AG09309 (cell line): ENCODE measurements at regions not wholly inside any gene's neighbourhood (a gene's known extent, or its start where the extent isn't known, plus 50 kb on each side); places are given as distances from the start of the nearest gene placed in this dataset.

Experiments used
- DNase-seq: peaks from one replicate; pipeline ENCODE4 v3.0.0-alpha.2; 2010; ENCODE audit warnings: low read depth
- H3K4me3 ChIP-seq: 2 replicates; pipeline ENCODE4 v1.5.1; 2011; ENCODE audit warnings: mild to moderate bottlenecking, low read depth, low read length, moderate library complexity; ENCODE audit not compliant: control insufficient read depth
- TF ChIP-seq, protein P1 (sequence below): IDR thresholded peaks from 2 replicates; pipeline ENCODE4 v1.5.1; 2011; ENCODE audit warnings: mild to moderate bottlenecking, low read depth, low read length, inconsistent platforms; ENCODE audit not compliant: insufficient read depth, control insufficient read depth; ENCODE audit errors: missing control alignments

- DNase-seq = no peak
- TF ChIP-seq, protein P1, sequence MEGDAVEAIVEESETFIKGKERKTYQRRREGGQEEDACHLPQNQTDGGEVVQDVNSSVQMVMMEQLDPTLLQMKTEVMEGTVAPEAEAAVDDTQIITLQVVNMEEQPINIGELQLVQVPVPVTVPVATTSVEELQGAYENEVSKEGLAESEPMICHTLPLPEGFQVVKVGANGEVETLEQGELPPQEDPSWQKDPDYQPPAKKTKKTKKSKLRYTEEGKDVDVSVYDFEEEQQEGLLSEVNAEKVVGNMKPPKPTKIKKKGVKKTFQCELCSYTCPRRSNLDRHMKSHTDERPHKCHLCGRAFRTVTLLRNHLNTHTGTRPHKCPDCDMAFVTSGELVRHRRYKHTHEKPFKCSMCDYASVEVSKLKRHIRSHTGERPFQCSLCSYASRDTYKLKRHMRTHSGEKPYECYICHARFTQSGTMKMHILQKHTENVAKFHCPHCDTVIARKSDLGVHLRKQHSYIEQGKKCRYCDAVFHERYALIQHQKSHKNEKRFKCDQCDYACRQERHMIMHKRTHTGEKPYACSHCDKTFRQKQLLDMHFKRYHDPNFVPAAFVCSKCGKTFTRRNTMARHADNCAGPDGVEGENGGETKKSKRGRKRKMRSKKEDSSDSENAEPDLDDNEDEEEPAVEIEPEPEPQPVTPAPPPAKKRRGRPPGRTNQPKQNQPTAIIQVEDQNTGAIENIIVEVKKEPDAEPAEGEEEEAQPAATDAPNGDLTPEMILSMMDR = no peak
- no peak overlapping the region for H3K4me3 ChIP-seq
Observed at GRCh38 chr3:127373441-127374085, 85.7 kb upstream of the PRR20G start.

GRCh38 chr3:127371846-127372245 lies 84.0 kb upstream of the PRR20G start:
- no peak for DNase-seq
- no peak overlapping the region for H3K4me3 ChIP-seq
- TF ChIP-seq, protein P1 = no peak

DNA sequence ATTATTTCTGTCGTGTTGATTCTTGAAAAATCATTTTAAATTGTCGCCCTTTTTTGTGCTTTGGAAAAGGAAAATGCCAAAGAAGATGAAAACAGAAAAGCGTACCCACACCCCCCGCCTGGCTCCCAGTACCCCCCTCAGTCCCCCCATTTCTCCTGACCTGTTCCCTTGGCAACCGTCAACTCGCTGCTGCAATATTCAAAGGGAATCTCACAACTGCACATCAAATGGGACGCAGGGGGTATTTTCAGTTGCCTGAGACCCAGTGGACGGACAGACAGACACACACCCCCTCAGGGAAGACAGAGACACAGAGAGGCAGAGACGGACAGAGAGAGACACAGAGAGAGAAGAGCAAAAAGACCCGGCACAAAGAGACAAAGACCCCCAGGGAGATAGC lies 83.5 kb upstream of the PRR20G start:
- DNase-seq = no peak
- H3K4me3 ChIP-seq = no peak overlapping the region
- TF ChIP-seq, protein P1 = no peak

DNA sequence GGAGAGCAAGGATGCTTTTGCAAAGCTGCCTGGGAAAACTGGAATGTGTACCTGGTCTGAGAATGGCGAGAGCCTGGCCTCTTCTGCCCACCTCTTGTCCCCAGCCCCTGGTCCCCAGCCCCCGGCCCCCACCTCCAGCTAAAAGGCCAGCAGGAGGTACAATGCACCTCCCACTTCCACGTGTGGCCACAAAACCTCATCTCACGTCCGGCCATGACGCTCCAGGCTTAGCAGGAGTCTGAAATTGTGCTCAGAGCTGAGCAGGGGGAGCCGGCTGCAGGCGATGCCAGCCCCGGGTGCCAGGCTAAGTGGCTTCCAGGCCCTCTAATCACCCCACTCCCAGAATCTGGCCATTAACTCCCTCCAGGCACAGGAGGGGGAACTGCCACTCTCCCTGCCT lies 83.1 kb upstream of the PRR20G start:
- no peak overlapping the region for H3K4me3 ChIP-seq
- TF ChIP-seq, protein P1 = no peak
- DNase-seq = no peak

- no peak for DNase-seq
- TF ChIP-seq, protein P1 = no peak
- no peak overlapping the region for H3K4me3 ChIP-seq
Observed at GRCh38 chr3:127369356-127369935, 81.6 kb upstream of the PRR20G start.

DNA sequence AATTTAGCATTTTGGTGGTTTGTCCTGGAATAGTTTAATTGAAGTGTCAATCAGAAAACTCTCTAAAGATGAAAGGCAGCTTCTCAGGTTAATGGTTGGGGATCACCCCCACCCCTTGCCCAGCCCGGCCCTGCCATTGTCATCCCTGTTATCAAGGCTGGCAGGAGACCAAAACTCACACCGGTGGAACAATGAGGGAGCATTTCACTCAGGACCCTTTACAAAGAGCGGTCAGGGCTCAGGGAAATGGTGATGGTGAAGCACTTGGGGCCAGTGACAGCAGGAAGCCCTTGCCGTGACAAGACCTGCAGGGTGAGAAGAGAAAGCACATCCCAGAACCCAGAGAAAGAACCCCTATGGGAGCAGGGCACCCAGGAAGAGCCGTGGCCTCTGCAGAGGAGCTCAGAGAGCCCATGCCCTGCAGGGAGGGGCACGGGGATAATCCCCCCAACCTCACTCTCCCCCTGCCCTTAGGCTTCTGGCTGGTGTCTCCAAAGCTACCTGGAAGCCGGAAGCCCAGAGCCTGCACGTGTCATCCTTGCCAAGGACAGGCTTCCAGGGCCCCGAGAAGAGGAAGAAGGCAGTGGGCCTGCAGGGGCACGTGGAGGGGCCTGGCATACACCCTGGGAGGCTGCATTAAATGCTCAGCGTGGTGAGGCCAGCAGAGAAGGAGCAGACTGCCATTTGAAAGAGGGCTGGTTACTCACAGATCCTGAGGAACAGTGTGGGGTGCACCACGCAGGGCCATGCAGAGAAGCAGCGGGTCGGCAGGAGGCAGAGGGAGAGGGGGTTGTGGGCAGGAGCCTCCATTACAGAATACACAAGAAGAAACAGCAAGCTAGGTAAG lies 80.6 kb upstream of the PRR20G start:
- TF ChIP-seq, protein P1 = no peak
- H3K4me3 ChIP-seq = no peak overlapping the region
- no peak for DNase-seq
